HG02970 (cell line): ENCODE measurements at regions not wholly inside any gene's neighbourhood (a gene's known extent, or its start where the extent isn't known, plus 50 kb on each side); places are given as distances from the start of the nearest gene placed in this dataset.
"Not testable (repeated sequence)": the region's sequence is repeated elsewhere in the genome, so short reads cannot be mapped to it uniquely, and the experiment has no call there.

ENCODE experiments used
- ATAC-seq: cut with Tn5 transposase; IDR thresholded peaks from one replicate; pipeline ENCODE4 v1.9.1; 2021; ENCODE audit warnings: mild to moderate bottlenecking, moderate library complexity, moderate number of reproducible peaks; ENCODE audit not compliant: unreplicated experiment, low FRiP score

- no peak for ATAC-seq
These were observed 1012.7 kb downstream of the TDRD15 start for GRCh38 chr2:22136446-22136845.

GRCh38 chr2:22143840-22144239 is 1020.1 kb downstream of the TDRD15 start:
- ATAC-seq: no peak

GRCh38 chr2:22153931-22154613 is 1030.3 kb downstream of the TDRD15 start:
- no peak for ATAC-seq

- ATAC-seq: not testable (repeated sequence)
These were observed 1032.9 kb downstream of the TDRD15 start for GRCh38 chr2:22156661-22157060.

GRCh38 chr2:22167256-22167655 is 1043.5 kb downstream of the TDRD15 start:
- ATAC-seq: no peak

- ATAC-seq: no peak
These were observed 1051.2 kb downstream of the TDRD15 start for GRCh38 chr2:22175003-22175402.

- no peak for ATAC-seq
These were observed 1061.5 kb downstream of the TDRD15 start for GRCh38 chr2:22185251-22185650.

GRCh38 chr2:22186261-22186828 is 1062.6 kb downstream of the TDRD15 start:
- ATAC-seq: not testable (repeated sequence)

- ATAC-seq: no peak
These were observed 1066.2 kb downstream of the TDRD15 start for GRCh38 chr2:22189893-22190480.

- ATAC-seq: no peak
These were observed 1070.5 kb downstream of the TDRD15 start for GRCh38 chr2:22194218-22194617.

GRCh38 chr2:22196806-22197205 is 1073.0 kb downstream of the TDRD15 start:
- ATAC-seq: no peak

GRCh38 chr2:22198381-22199283 is 1074.9 kb downstream of the TDRD15 start:
- ATAC-seq: no peak

GRCh38 chr2:22199994-22200393 is 1076.2 kb downstream of the TDRD15 start:
- no peak for ATAC-seq

- no peak for ATAC-seq
These were observed 1085.8 kb downstream of the TDRD15 start for GRCh38 chr2:22209545-22209944.

- ATAC-seq: no peak
These were observed 1089.5 kb downstream of the TDRD15 start for GRCh38 chr2:22213237-22213636.

GRCh38 chr2:22215517-22215916 is 1091.7 kb downstream of the TDRD15 start:
- no peak for ATAC-seq

GRCh38 chr2:22217881-22218280 is 1094.1 kb downstream of the TDRD15 start:
- ATAC-seq: no peak

- no peak for ATAC-seq
These were observed 1097.2 kb downstream of the TDRD15 start for GRCh38 chr2:22221006-22221405.

- no peak for ATAC-seq
These were observed 1115.2 kb downstream of the TDRD15 start for GRCh38 chr2:22238967-22239366.

GRCh38 chr2:22247466-22247865 is 1123.7 kb downstream of the TDRD15 start:
- no peak for ATAC-seq

- ATAC-seq: no peak
These were observed 1125.1 kb downstream of the TDRD15 start for GRCh38 chr2:22248851-22249250.
